H9 (cell line): ENCODE measurements at regions not wholly inside any gene's neighbourhood (a gene's known extent, or its start where the extent isn't known, plus 50 kb on each side); places are given as distances from the start of the nearest gene placed in this dataset.

ENCODE experiments used
- DNase-seq: peaks from one replicate; pipeline ENCODE4 v3.0.0-alpha.2; 2017
- H2AFZ ChIP-seq: one replicate; pipeline ENCODE4 v1.6.1; 2013; ENCODE audit warnings: mild to moderate bottlenecking, low read length, control low read depth, moderate library complexity
- H2AK5ac ChIP-seq: 2 replicates; pipeline ENCODE4 v1.6.1; 2013; ENCODE audit warnings: low read length, control low read depth, mixed read lengths; ENCODE audit not compliant: insufficient read length
- H2BK120ac ChIP-seq: one replicate; pipeline ENCODE4 v1.6.1; 2013; ENCODE audit warnings: low read depth, mild to moderate bottlenecking, low read length, control low read depth, inconsistent platforms; ENCODE audit not compliant: poor library complexity, severe bottlenecking
- H2BK12ac ChIP-seq: 2 replicates; pipeline ENCODE4 v1.6.1; 2013; ENCODE audit warnings: low read length, control low read depth, mixed read lengths, low read depth; ENCODE audit not compliant: insufficient read length
- H2BK15ac ChIP-seq: 2 replicates; pipeline ENCODE4 v1.6.1; 2013; ENCODE audit warnings: low read depth, low read length, control low read depth
- H2BK20ac ChIP-seq: one replicate; pipeline ENCODE4 v1.6.1; 2013; ENCODE audit warnings: low read depth, mild to moderate bottlenecking, low read length, control low read depth, inconsistent platforms; ENCODE audit not compliant: poor library complexity, severe bottlenecking
- H2BK5ac ChIP-seq: 2 replicates; pipeline ENCODE4 v1.6.1; 2013; ENCODE audit warnings: low read length, control low read depth, mixed read lengths; ENCODE audit not compliant: insufficient read length
- H3K14ac ChIP-seq: 2 replicates; pipeline ENCODE4 v1.6.1; 2013; ENCODE audit warnings: low read length, control low read depth; ENCODE audit not compliant: insufficient read depth
- H3K18ac ChIP-seq: 2 replicates; pipeline ENCODE4 v1.6.1; 2013; ENCODE audit warnings: low read depth, mild to moderate bottlenecking, mixed read lengths, low read length, control low read depth; ENCODE audit not compliant: insufficient read length
- H3K23ac ChIP-seq: 2 replicates; pipeline ENCODE4 v1.6.1; 2013; ENCODE audit warnings: low read length, control low read depth, mixed read lengths, low read depth; ENCODE audit not compliant: insufficient read length
- H3K23me2 ChIP-seq: 2 replicates; pipeline ENCODE4 v1.6.1; 2013; ENCODE audit warnings: low read depth, mild to moderate bottlenecking, mixed read lengths, low read length, control low read depth; ENCODE audit not compliant: insufficient read length, poor library complexity, severe bottlenecking
- H3K27ac ChIP-seq: 2 replicates; pipeline ENCODE4 v1.5.1; 2013; ENCODE audit warnings: low read length, control low read depth, mixed read lengths, low read depth; ENCODE audit not compliant: insufficient read length
- H3K27me3 ChIP-seq: 2 replicates; pipeline ENCODE4 v1.6.1; 2013; ENCODE audit warnings: low read length, control low read depth, inconsistent platforms; ENCODE audit not compliant: insufficient read depth
- H3K4ac ChIP-seq: 2 replicates; pipeline ENCODE4 v1.6.1; 2013; ENCODE audit warnings: low read depth, mild to moderate bottlenecking, control low read depth, inconsistent platforms, low read length, moderate library complexity
- H3K4me1 ChIP-seq: 2 replicates; pipeline ENCODE4 v1.6.1; 2013; ENCODE audit warnings: low read length, control low read depth, inconsistent platforms; ENCODE audit not compliant: insufficient read depth
- H3K4me2 ChIP-seq: 2 replicates; pipeline ENCODE4 v1.6.1; 2013; ENCODE audit warnings: low read length, control low read depth, mixed read lengths; ENCODE audit not compliant: insufficient read length, insufficient read depth
- H3K56ac ChIP-seq: 2 replicates; pipeline ENCODE4 v1.6.1; 2013; ENCODE audit warnings: low read depth, mild to moderate bottlenecking, mixed read lengths, low read length, control low read depth; ENCODE audit not compliant: insufficient read length
- H3K79me1 ChIP-seq: 2 replicates; pipeline ENCODE4 v1.6.1; 2013; ENCODE audit warnings: low read depth, mild to moderate bottlenecking, moderate library complexity, low read length, control low read depth, inconsistent platforms; ENCODE audit not compliant: insufficient read depth, poor library complexity, severe bottlenecking
- H3K79me2 ChIP-seq: 2 replicates; pipeline ENCODE4 v1.6.1; 2013; ENCODE audit warnings: low read length, control low read depth, inconsistent platforms; ENCODE audit not compliant: insufficient read depth
- H3K9ac ChIP-seq: 2 replicates; pipeline ENCODE4 v1.6.1; 2013; ENCODE audit warnings: low read length, control low read depth, mixed read lengths; ENCODE audit not compliant: insufficient read length; ENCODE audit errors: extremely low read depth
- H3K9me3 ChIP-seq: one replicate; pipeline ENCODE4 v1.6.1; 2013; ENCODE audit warnings: low read depth, low read length, inconsistent platforms; ENCODE audit not compliant: control insufficient read depth
- H3T11ph ChIP-seq: one replicate; pipeline ENCODE4 v1.6.1; 2013; ENCODE audit warnings: mild to moderate bottlenecking, low read length, control low read depth, inconsistent platforms
- H4K20me1 ChIP-seq: one replicate; pipeline ENCODE4 v1.6.1; 2013; ENCODE audit not compliant: control insufficient read depth, insufficient read length, insufficient read depth
- H4K5ac ChIP-seq: 2 replicates; pipeline ENCODE4 v1.6.1; 2013; ENCODE audit warnings: low read depth, mild to moderate bottlenecking, mixed read lengths, low read length, control low read depth; ENCODE audit not compliant: insufficient read length
- H4K8ac ChIP-seq: replicated peaks from 2 replicates; pipeline ENCODE4 v1.6.1; 2013; ENCODE audit warnings: low read length, control low read depth, mixed read lengths, low read depth; ENCODE audit not compliant: insufficient read length
- H4K91ac ChIP-seq: 2 replicates; pipeline ENCODE4 v1.6.1; 2013; ENCODE audit warnings: low read depth, mild to moderate bottlenecking, moderate library complexity, mixed read lengths, low read length, control low read depth; ENCODE audit not compliant: insufficient read length
- H3K27ac Mint-ChIP-seq, 3 experiments: 2 replicates in 2 of 3; 3 replicates in 1 of 3; pipeline ENCODE4 v1.8.0; 2020 to 2021; ENCODE audit warnings: mixed read lengths in 3 of 3, mild to moderate bottlenecking in 1 of 3, moderate library complexity in 1 of 3
- H3K27me3 Mint-ChIP-seq: 2 replicates; pipeline ENCODE4 v1.8.0; 2021; ENCODE audit warnings: low read depth, mild to moderate bottlenecking, moderate library complexity, mixed read lengths
- H3K36me3 Mint-ChIP-seq, 3 experiments: 2 replicates in 2 of 3; 3 replicates in 1 of 3; pipeline ENCODE4 v1.8.0; 2020 to 2021; ENCODE audit warnings: low read depth in 3 of 3, mixed read lengths in 3 of 3; ENCODE audit not compliant: insufficient read depth in 1 of 3
- H3K4me1 Mint-ChIP-seq, 2 experiments: 2 replicates each; pipeline ENCODE4 v1.8.0; 2020; ENCODE audit warnings: mixed read lengths in 2 of 2
- H3K4me3 Mint-ChIP-seq, 2 experiments: 2 replicates in 1 of 2; 3 replicates in 1 of 2; pipeline ENCODE4 v1.8.0; 2020 to 2021; ENCODE audit warnings: mild to moderate bottlenecking in 2 of 2, mixed read lengths in 2 of 2, moderate library complexity in 1 of 2
- H3K9me3 Mint-ChIP-seq, 2 experiments: 2 replicates in 1 of 2; 3 replicates in 1 of 2; pipeline ENCODE4 v1.8.0; 2020; ENCODE audit warnings: mild to moderate bottlenecking in 2 of 2, mixed read lengths in 2 of 2, moderate library complexity in 1 of 2
- WGBS: extraction: QIAGEN DNeasy Blood & Tissue Kit; methylation state at CpG from one replicate; pipeline ENCODE4 v1.1.7; 2013; ENCODE audit warnings: missing lambda C conversion rate, low lambda C conversion rate, mixed read lengths; ENCODE audit not compliant: insufficient read length; ENCODE audit errors: extremely low coverage; 5-methylcytosine and 5-hydroxymethylcytosine counted together
- TF ChIP-seq, protein P1 (sequence below): fragments of 200-600 bp; sonication (generic); conservative IDR thresholded peaks from 3 replicates; pipeline ENCODE4 v1.8.0; 2021; ENCODE audit warnings: antibody characterized with exemption, mild to moderate bottlenecking

DNA sequence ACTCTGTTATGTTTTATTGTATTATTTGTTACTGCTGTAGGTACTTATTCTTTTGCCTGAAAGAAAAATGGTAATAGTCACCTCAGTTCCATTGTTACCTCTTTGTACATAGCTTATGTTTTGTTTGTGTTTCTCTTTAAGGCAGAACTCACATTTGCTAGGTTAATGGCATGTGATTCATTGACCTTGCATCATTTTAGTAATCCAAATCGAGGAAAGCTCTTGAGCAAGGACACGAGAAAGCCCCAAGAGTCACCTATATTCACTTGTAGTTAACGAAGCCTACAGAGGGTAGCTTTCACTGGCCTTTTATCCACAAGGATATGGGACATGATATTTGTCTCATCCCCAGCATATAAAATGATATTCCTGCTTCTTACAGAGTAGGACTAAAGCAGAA is 1765.2 kb downstream of the NCAM2 start:
- H3K23me2 ChIP-seq, result no peaks in the 10 kb centered on the region
- H4K20me1 ChIP-seq, result no peaks in the 10 kb centered on the region
- Mint-ChIP-seq H3K36me3 (no peaks in the 10 kb centered on the region; a peak in 1 of 7 replicates), H3K4me1 (no peaks in the 10 kb centered on the region), H3K9me3 (no peaks in the 10 kb centered on the region; a peak in 1 of 5 replicates), H3K27me3 (no peaks in the 10 kb centered on the region), H3K27ac (no peak overlapping the region), H3K4me3 (no peak overlapping the region)
- no peaks in the 10 kb centered on the region for H3K4me1 ChIP-seq
- H2AK5ac ChIP-seq, result no peak overlapping the region
- H3K79me2 ChIP-seq, result no peaks in the 10 kb centered on the region
- no peak overlapping the region for H3K23ac ChIP-seq
- no peak overlapping the region for H2BK12ac ChIP-seq
- no peak for DNase-seq
- H4K91ac ChIP-seq, result no peak overlapping the region
- no peak overlapping the region for H3K9ac ChIP-seq
- no peak overlapping the region for H2BK5ac ChIP-seq
- WGBS, result no CpG with 5 or more reads among the region's 3 CpGs
- no peak overlapping the region for H3K4ac ChIP-seq
- TF ChIP-seq, protein P1, sequence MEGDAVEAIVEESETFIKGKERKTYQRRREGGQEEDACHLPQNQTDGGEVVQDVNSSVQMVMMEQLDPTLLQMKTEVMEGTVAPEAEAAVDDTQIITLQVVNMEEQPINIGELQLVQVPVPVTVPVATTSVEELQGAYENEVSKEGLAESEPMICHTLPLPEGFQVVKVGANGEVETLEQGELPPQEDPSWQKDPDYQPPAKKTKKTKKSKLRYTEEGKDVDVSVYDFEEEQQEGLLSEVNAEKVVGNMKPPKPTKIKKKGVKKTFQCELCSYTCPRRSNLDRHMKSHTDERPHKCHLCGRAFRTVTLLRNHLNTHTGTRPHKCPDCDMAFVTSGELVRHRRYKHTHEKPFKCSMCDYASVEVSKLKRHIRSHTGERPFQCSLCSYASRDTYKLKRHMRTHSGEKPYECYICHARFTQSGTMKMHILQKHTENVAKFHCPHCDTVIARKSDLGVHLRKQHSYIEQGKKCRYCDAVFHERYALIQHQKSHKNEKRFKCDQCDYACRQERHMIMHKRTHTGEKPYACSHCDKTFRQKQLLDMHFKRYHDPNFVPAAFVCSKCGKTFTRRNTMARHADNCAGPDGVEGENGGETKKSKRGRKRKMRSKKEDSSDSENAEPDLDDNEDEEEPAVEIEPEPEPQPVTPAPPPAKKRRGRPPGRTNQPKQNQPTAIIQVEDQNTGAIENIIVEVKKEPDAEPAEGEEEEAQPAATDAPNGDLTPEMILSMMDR, result no peak
- H2BK15ac ChIP-seq, result no peak overlapping the region
- H4K5ac ChIP-seq, result no peak overlapping the region
- H2BK120ac ChIP-seq, result no peak overlapping the region
- no peak overlapping the region for H3T11ph ChIP-seq
- H2AFZ ChIP-seq, result no peak overlapping the region
- H3K27me3 ChIP-seq, result no peaks in the 10 kb centered on the region
- H2BK20ac ChIP-seq, result no peak overlapping the region
- H3K4me2 ChIP-seq, result no peak overlapping the region
- no peaks in the 10 kb centered on the region for H3K9me3 ChIP-seq
- no peak overlapping the region for H3K27ac ChIP-seq
- H4K8ac ChIP-seq, result no peak overlapping the region
- H3K18ac ChIP-seq, result no peak overlapping the region
- H3K79me1 ChIP-seq, result no peaks in the 10 kb centered on the region
- H3K56ac ChIP-seq, result no peak overlapping the region
- H3K14ac ChIP-seq, result no peak overlapping the region
